Panc1 (cell line): ENCODE measurements at regions not wholly inside any gene's neighbourhood (a gene's known extent, or its start where the extent isn't known, plus 50 kb on each side); places are given as distances from the start of the nearest gene placed in this dataset.
A peak's percentile ranks its signal among the peaks of the same experiment; 100 is the strongest.

Source experiments
- ATAC-seq: fragments of 200-7000 bp; cut with Tn5 transposase; 2 replicates; pipeline ENCODE4 v1.9.1; 2020; ENCODE audit warnings: mild to moderate bottlenecking, moderate library complexity
- BruUV-seq: library from RNA; stranded (reverse); fragments of 400-500 nt; replicated peaks from 2 replicates; lab custom pipeline; 2021; lab: Mats Ljungman, UMichigan
- CTCF ChIA-PET: fragments of 300-600 bp; sonication (Branson Sonifier 250); formaldehyde crosslinking; loops from one replicate; lab custom pipeline; 2022; ENCODE audit warnings: antibody characterized with exemption; lab: Charles Lee
- POLR2A ChIA-PET: fragments of 300-600 bp; sonication (Branson Sonifier 250); formaldehyde crosslinking; loops from one replicate; lab custom pipeline; 2022; ENCODE audit warnings: antibody characterized with exemption; lab: Charles Lee
- DNase-seq: peaks from one replicate; pipeline ENCODE4 v3.0.0-alpha.2; 2010; ENCODE audit warnings: low read depth, low spot score
- H3K27ac ChIP-seq: 2 replicates; pipeline ENCODE4 v1.5.1; 2011; ENCODE audit warnings: mild to moderate bottlenecking, low read length, inconsistent platforms
- H3K27me3 ChIP-seq: fragments of 200-500 bp; sonication (Bioruptor generic); 2 replicates; pipeline ENCODE4 v1.6.0; 2014; ENCODE audit warnings: low read length, inconsistent platforms; ENCODE audit not compliant: control insufficient read depth, insufficient read depth
- H3K36me3 ChIP-seq: fragments of 200-500 bp; sonication (Bioruptor generic); 2 replicates; pipeline ENCODE4 v1.5.1; 2014; ENCODE audit warnings: inconsistent platforms, mild to moderate bottlenecking, low read length, moderate library complexity; ENCODE audit not compliant: control insufficient read depth, insufficient read depth
- H3K4me1 ChIP-seq: 2 replicates; pipeline ENCODE4 v1.5.1; 2011; ENCODE audit warnings: inconsistent platforms, mild to moderate bottlenecking, low read length, moderate library complexity; ENCODE audit not compliant: control insufficient read depth, insufficient read depth
- H3K4me3 ChIP-seq, 2 experiments: 2 replicates each; pipeline ENCODE4 v1.5.1; 2011 to 2012; ENCODE audit warnings: low read depth in 2 of 2, low read length in 2 of 2, mild to moderate bottlenecking in 2 of 2, inconsistent platforms in 1 of 2, moderate library complexity in 1 of 2
- H3K9me3 ChIP-seq: fragments of 200-500 bp; sonication (Bioruptor generic); 2 replicates; pipeline ENCODE4 v1.5.1; 2014; ENCODE audit warnings: low read depth, mild to moderate bottlenecking, inconsistent platforms, low read length, moderate library complexity; ENCODE audit not compliant: control insufficient read depth, insufficient read depth
- POLR2AphosphoS5 ChIP-seq: IDR thresholded peaks from 2 replicates; pipeline ENCODE4 v1.6.1; 2012; ENCODE audit warnings: mild to moderate bottlenecking, low read depth, low read length, moderate library complexity
- REST ChIP-seq, 2 experiments: IDR thresholded peaks; 2 replicates each; pipeline ENCODE4 v1.6.1; 2011 to 2012; ENCODE audit warnings: low read depth in 2 of 2, control low read depth in 1 of 2, low read length in 1 of 2, mild to moderate bottlenecking in 1 of 2, moderate library complexity in 1 of 2; ENCODE audit not compliant: insufficient read depth in 1 of 2
- SIN3A ChIP-seq: IDR thresholded peaks from 2 replicates; pipeline ENCODE4 v1.6.1; 2012; ENCODE audit warnings: low read depth, mild to moderate bottlenecking, low read length, moderate library complexity, borderline replicate concordance; ENCODE audit not compliant: insufficient read depth
- TCF7L2 ChIP-seq: IDR thresholded peaks from 2 replicates; pipeline ENCODE4 v1.6.1; 2011; ENCODE audit warnings: mild to moderate bottlenecking, low read depth, low read length, inconsistent platforms
- in situ Hi-C: cut with HindIII; loops from 2 replicates; pipeline ENCODE4 v1.10.0; 2016; ENCODE audit warnings: low sequenced_read_pairs, low pct_unique_long_range_greater_than_20kb
- intact Hi-C: fragments of 100-400 bp; cut with micrococcal nuclease; formaldehyde crosslinking; loops from one replicate; pipeline ENCODE4 v1.10.0; 2022; ENCODE audit not compliant: unreplicated experiment
- TF ChIP-seq, protein P1 (sequence below): fragments of 450-650 bp; IDR thresholded peaks from 2 replicates; pipeline ENCODE4 v1.5.1; 2017; ENCODE audit warnings: mild to moderate bottlenecking

- no peak overlapping the region for H3K27ac ChIP-seq
- in situ Hi-C loops (no loop called here), intact Hi-C loops (no loop called here)
- H3K27me3 ChIP-seq: no peaks in the 10 kb centered on the region
- H3K4me3 ChIP-seq: no peak overlapping the region
- no peak for ATAC-seq
- TF ChIP-seq, protein P1, sequence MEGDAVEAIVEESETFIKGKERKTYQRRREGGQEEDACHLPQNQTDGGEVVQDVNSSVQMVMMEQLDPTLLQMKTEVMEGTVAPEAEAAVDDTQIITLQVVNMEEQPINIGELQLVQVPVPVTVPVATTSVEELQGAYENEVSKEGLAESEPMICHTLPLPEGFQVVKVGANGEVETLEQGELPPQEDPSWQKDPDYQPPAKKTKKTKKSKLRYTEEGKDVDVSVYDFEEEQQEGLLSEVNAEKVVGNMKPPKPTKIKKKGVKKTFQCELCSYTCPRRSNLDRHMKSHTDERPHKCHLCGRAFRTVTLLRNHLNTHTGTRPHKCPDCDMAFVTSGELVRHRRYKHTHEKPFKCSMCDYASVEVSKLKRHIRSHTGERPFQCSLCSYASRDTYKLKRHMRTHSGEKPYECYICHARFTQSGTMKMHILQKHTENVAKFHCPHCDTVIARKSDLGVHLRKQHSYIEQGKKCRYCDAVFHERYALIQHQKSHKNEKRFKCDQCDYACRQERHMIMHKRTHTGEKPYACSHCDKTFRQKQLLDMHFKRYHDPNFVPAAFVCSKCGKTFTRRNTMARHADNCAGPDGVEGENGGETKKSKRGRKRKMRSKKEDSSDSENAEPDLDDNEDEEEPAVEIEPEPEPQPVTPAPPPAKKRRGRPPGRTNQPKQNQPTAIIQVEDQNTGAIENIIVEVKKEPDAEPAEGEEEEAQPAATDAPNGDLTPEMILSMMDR: peak; percentile 13; the same call in 1 of the 2 replicates
- TF ChIP-seq POLR2AphosphoS5: no peak
- TF ChIP-seq SIN3A: no peak
- POLR2A ChIA-PET: no interaction called here
- H3K4me1 ChIP-seq: no peaks in the 10 kb centered on the region
- no peaks in the 10 kb centered on the region for H3K9me3 ChIP-seq
- CTCF ChIA-PET: no interaction called here
- no peak for DNase-seq
- no peaks in the 10 kb centered on the region for H3K36me3 ChIP-seq
- no TSS peak for BruUV-seq
Measured at GRCh38 chrX:25442499-25442898, 426.7 kb upstream of the ARX start.

DNA sequence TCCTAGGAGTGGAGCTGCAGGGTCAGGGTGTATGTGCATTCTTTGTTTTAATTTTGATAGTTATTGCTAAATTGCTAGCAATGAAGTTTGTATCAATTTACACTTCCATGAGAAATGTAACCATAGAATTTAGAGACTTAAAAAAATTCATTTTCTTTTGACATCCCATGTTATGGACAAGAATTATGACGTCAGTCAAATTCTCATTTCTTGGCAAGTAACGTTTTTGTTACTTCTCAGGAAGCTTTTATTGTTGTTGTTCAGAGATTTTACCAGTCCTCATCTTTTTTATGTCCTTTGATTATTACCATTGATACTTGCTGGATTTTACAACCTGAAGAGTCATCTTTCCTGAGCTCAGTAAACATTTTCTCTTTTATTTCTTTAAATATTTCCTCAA is 417.5 kb upstream of the ARX start:
- BruUV-seq: no TSS peak
- ChIA-PET CTCF (no interaction called here), POLR2A (no interaction called here)
- intact Hi-C loops (no loop called here), in situ Hi-C loops (no loop called here)
- Histone ChIP-seq H3K27me3 (no peaks in the 10 kb centered on the region), H3K4me1 (no peaks in the 10 kb centered on the region), H3K4me3 (no peak overlapping the region), H3K36me3 (no peaks in the 10 kb centered on the region), H3K9me3 (no peaks in the 10 kb centered on the region), H3K27ac (no peak overlapping the region)
- DNase-seq (no peak), ATAC-seq (no peak)
- TF ChIP-seq POLR2AphosphoS5 (no peak), SIN3A (no peak), TCF7L2 (no peak), REST (IDR thresholded peaks at IDR 0.05; ENCODE audit: insufficient read depth in 1 of 2, low read depth in 2 of 2, low read length in 1 of 2) (no peak)
- TF ChIP-seq, protein P1: no peak
